22Rv1 (cell line): ENCODE measurements at regions not wholly inside any gene's neighbourhood (a gene's known extent, or its start where the extent isn't known, plus 50 kb on each side); places are given as distances from the start of the nearest gene placed in this dataset.

Source experiments
- H3K27ac ChIP-seq: fragments of 450-650 bp; 2 replicates; pipeline ENCODE4 v1.5.1; 2017
- CTCF ChIP-seq: fragments of 450-650 bp; IDR thresholded peaks from 2 replicates; pipeline ENCODE4 v1.5.1; 2017; ENCODE audit warnings: mild to moderate bottlenecking
- ZFX ChIP-seq: fragments of 450-650 bp; IDR thresholded peaks from 2 replicates; pipeline ENCODE4 v1.6.1; 2017; ENCODE audit warnings: antibody characterized with exemption, borderline replicate concordance

DNA sequence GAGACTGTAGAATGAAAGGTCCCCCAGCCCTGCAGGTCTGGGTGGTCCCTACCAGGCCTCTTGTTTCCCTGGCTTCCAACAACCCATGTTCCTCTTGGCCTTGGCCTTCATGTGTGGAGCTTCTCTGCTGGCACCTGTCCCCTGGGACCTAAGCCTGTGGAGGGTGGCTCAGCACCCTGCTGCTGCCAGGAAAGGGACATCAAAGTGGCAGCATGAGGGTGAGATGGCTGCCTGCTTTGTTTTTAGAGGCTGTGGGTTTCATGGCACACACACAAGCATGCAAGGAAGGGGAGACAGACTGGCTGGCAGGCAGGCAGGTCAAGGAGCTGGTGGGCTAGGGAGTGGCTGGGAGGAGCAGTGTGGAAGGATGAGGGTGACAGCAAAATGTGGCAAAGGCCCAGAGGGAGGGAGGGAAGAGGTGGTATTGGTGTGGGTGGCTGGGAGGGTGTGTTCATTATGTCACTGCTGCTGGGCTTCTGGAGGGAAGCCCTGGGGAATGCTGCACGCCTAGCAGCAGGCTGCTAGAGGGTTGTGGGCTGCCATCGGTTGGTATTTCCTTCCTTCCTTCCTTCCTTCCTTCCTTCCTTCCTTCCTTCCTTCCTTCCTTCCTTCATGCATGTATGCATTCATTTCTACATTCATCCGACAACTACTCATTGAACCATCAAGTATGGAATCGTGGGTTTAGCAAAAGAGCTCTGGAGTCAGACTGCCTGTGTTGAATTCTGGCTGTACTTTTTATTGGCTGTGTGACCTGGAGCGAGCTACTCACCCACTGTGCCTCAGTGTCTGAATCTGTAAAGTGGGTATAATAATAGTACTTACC lies 128.7 kb upstream of the PJA1 start:
- H3K27ac ChIP-seq, result no peak overlapping the region
- TF ChIP-seq ZFX (no peak), CTCF (no peak)

DNA sequence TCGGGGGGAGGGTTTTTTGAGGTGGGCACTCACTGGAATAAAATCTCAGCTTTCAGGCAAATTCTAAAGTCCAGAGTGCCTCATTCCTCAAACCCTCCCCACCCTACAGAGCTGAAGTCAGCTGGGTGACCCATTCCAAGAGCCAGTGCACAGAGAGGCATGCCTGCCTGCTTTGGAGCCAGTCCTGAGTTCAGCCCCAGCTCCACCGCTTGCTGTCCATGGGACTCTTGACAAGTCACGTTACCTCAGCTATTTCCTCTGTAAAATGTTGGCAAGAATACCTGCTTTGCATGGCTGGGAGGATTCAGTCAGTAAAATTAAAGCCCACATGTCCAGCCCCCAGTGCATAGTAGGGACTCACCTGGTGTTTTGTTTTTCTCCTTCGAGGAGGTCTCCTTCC lies 125.9 kb upstream of the PJA1 start:
- no peak overlapping the region for H3K27ac ChIP-seq
- TF ChIP-seq ZFX (no peak), CTCF (no peak)

DNA sequence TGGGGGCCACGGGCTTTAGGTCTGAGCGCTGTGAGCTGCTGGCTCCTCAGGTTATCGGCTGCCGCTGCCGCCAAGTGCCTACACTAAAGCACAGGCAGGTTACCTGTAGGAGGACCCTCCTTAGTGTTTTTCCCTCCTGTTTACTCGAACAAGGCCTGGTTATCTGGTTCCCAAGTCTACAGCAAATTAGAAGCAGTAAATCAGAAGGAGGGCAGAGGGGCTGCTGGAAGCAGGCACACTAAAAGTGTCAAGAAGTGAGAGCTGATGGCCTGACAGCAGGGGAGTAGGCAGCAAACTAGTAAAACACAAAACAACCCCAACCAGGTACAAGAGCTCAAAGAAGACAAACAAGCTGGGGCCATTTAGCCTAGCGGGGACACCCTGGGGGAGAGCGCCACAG lies 125.0 kb upstream of the PJA1 start:
- TF ChIP-seq ZFX (no peak), CTCF (no peak)
- H3K27ac ChIP-seq, result no peak overlapping the region

GRCh38 chrX:69289793-69290123 lies 124.5 kb upstream of the PJA1 start:
- no peak overlapping the region for H3K27ac ChIP-seq
- TF ChIP-seq CTCF (no peak), ZFX (no peak)

DNA sequence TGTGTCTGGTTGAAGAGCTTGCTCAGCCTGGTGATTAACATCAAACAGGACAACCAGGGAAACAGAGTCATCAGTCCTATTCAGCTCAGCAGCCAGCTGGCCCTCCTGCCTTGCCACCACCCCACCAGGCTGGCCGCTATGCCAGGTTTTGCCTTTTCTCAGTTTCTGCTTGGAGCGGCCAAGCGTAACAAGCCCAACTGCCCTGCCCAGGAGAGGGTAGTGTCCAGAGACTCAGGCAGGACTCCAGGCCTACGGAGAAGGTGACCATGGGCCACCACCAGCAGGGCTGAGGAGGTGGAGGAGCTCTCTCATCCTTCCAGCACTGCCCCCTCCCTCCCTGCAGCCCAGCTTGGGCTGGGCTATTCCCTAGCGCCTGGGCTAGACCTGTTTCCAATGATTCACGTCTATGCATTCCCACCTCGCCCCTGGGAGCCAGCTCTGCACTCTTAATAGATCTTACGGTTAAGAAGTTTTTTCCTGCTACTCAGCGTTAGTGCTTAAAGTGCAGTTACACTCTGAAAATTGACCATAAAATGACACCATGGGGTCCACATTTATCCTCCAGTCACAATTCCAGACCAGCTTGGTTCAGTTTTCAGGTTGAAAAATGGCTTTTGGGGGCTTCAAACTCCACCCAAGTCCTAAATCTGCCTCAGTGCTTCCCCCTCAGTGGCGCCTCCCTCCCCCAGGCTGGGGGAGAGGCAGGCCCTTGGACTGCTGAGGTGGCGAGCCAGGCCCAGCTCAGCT lies 124.0 kb upstream of the PJA1 start:
- TF ChIP-seq ZFX, result no peak
- TF ChIP-seq CTCF, result no peak

GRCh38 chrX:69287095-69287494 lies 121.8 kb upstream of the PJA1 start:
- TF ChIP-seq CTCF (no peak), ZFX (no peak)
- H3K27ac ChIP-seq, result no peak overlapping the region

More for the DNA sequence above, 124.0 kb upstream of the PJA1 start:
- no peak overlapping the region for H3K27ac ChIP-seq

GRCh38 chrX:69286565-69286906 lies 121.3 kb upstream of the PJA1 start:
- TF ChIP-seq ZFX, result no peak
- TF ChIP-seq CTCF, result no peak
- no peak overlapping the region for H3K27ac ChIP-seq
